ENCODE measurements at regions not wholly inside any gene's neighbourhood (a gene's known extent, or its start where the extent isn't known, plus 50 kb on each side); places are given as distances from the start of the nearest gene placed in this dataset.

DNA sequence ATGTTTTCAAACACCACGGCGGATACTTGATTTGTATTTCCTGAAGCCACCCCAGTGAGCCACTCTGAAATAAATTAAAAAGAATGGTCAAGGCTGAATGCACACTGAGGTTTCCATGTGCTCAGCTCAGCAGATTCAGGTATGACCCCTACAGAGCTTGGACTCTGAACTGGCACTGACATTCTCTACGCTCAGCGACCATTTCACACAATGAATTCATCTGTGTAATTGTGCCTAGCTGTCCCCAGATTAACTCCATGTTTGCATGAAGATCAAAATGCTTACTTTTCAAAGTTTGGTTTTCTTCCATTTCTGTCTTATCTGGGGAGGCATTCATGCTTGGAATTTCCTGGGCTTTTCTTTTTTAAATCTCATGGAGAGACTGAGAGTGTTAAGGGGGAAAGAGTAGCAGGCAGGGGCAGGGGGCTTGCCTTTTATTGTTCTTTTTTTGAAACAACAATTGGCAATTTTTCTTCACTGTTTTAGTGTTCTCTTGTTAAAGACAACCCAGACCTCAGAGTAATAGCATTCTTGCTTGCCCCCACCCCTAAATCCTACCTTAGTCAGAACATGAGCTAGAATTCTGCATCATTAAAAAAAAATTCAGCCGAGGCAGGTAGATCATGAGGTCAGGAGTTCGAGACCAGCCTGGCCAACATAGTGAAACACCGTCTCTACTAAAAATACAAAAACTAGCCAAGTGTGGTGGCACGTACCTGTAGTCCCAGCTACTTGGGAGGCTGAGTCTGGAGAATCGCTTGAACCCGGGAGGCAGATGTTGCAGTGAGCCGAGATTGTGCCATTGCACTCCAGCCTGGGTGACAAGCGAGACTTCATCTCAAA is 85.5 kb upstream of the HNF1B start:
- CTCF ChIA-PET, result no interaction called here
- no peaks in the 10 kb centered on the region for H3K27me3 ChIP-seq (replicated peaks; ENCODE audit: insufficient read depth, low read depth, low read length, poor library complexity)
- TF ChIP-seq, protein P1, sequence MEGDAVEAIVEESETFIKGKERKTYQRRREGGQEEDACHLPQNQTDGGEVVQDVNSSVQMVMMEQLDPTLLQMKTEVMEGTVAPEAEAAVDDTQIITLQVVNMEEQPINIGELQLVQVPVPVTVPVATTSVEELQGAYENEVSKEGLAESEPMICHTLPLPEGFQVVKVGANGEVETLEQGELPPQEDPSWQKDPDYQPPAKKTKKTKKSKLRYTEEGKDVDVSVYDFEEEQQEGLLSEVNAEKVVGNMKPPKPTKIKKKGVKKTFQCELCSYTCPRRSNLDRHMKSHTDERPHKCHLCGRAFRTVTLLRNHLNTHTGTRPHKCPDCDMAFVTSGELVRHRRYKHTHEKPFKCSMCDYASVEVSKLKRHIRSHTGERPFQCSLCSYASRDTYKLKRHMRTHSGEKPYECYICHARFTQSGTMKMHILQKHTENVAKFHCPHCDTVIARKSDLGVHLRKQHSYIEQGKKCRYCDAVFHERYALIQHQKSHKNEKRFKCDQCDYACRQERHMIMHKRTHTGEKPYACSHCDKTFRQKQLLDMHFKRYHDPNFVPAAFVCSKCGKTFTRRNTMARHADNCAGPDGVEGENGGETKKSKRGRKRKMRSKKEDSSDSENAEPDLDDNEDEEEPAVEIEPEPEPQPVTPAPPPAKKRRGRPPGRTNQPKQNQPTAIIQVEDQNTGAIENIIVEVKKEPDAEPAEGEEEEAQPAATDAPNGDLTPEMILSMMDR (conservative IDR thresholded peaks at IDR 0.05; ENCODE audit: low read depth, low read length), result no peak
- no peak for TF ChIP-seq EZH2 (IDR thresholded peaks at IDR 0.05; ENCODE audit: borderline replicate concordance, low read depth, low read length, poor library complexity, severe bottlenecking)
- H3K4me1 ChIP-seq (ENCODE audit: insufficient read depth, low read length, poor library complexity, severe bottlenecking), result no peaks in the 10 kb centered on the region
- POLR2A ChIA-PET (ENCODE audit: low non-redundant PET), result no interaction called here
- H3K9me3 ChIP-seq (ENCODE audit: low read depth, low read length, poor library complexity, severe bottlenecking), result no peaks in the 10 kb centered on the region
- H3K27ac ChIP-seq (ENCODE audit: low read depth, low read length, poor library complexity, severe bottlenecking), result no peak overlapping the region
- H3K4me3 ChIP-seq (ENCODE audit: low read depth, low read length, poor library complexity, severe bottlenecking), result no peak overlapping the region
- DNase-seq (ENCODE audit: low spot score), result no peak
- no TSS peak for BruUV-seq (replicated peaks)
- intact Hi-C loops (cut with micrococcal nuclease; ENCODE audit: unreplicated experiment), result no loop called here
- H3K36me3 ChIP-seq (ENCODE audit: insufficient read depth, low read length, poor library complexity, severe bottlenecking), result no peaks in the 10 kb centered on the region

- no peaks in the 10 kb centered on the region for H3K9me3 ChIP-seq (ENCODE audit: low read depth, low read length, poor library complexity, severe bottlenecking)
- intact Hi-C loops (cut with micrococcal nuclease; ENCODE audit: unreplicated experiment), result no loop called here
- H3K4me1 ChIP-seq (ENCODE audit: insufficient read depth, low read length, poor library complexity, severe bottlenecking), result no peaks in the 10 kb centered on the region
- H3K27ac ChIP-seq (ENCODE audit: low read depth, low read length, poor library complexity, severe bottlenecking), result no peak overlapping the region
- no peak for DNase-seq (ENCODE audit: low spot score)
- H3K27me3 ChIP-seq (replicated peaks; ENCODE audit: insufficient read depth, low read depth, low read length, poor library complexity), result no peaks in the 10 kb centered on the region
- ChIA-PET CTCF (no interaction called here), POLR2A (ENCODE audit: low non-redundant PET) (no interaction called here)
- H3K4me3 ChIP-seq (ENCODE audit: low read depth, low read length, poor library complexity, severe bottlenecking), result no peak overlapping the region
- no peak for TF ChIP-seq EZH2 (IDR thresholded peaks at IDR 0.05; ENCODE audit: borderline replicate concordance, low read depth, low read length, poor library complexity, severe bottlenecking)
- TF ChIP-seq, protein P1 (conservative IDR thresholded peaks at IDR 0.05; ENCODE audit: low read depth, low read length), result no peak
- no TSS peak for BruUV-seq (replicated peaks)
- no peaks in the 10 kb centered on the region for H3K36me3 ChIP-seq (ENCODE audit: insufficient read depth, low read length, poor library complexity, severe bottlenecking)
Measured at GRCh38 chr17:37829592-37830123, 84.8 kb upstream of the HNF1B start.

GRCh38 chr17:37828651-37829124 is 83.8 kb upstream of the HNF1B start:
- no peaks in the 10 kb centered on the region for H3K4me1 ChIP-seq (ENCODE audit: insufficient read depth, low read length, poor library complexity, severe bottlenecking)
- BruUV-seq (replicated peaks), result no TSS peak
- no peaks in the 10 kb centered on the region for H3K36me3 ChIP-seq (ENCODE audit: insufficient read depth, low read length, poor library complexity, severe bottlenecking)
- DNase-seq (ENCODE audit: low spot score), result no peak
- H3K27me3 ChIP-seq (replicated peaks; ENCODE audit: insufficient read depth, low read depth, low read length, poor library complexity), result no peaks in the 10 kb centered on the region
- POLR2A ChIA-PET (ENCODE audit: low non-redundant PET), result no interaction called here
- intact Hi-C loops (cut with micrococcal nuclease; ENCODE audit: unreplicated experiment), result no loop called here
- no peak overlapping the region for H3K27ac ChIP-seq (ENCODE audit: low read depth, low read length, poor library complexity, severe bottlenecking)
- CTCF ChIA-PET, result no interaction called here
- no peak overlapping the region for H3K4me3 ChIP-seq (ENCODE audit: low read depth, low read length, poor library complexity, severe bottlenecking)
- TF ChIP-seq, protein P1 (conservative IDR thresholded peaks at IDR 0.05; ENCODE audit: low read depth, low read length), result no peak
- H3K9me3 ChIP-seq (ENCODE audit: low read depth, low read length, poor library complexity, severe bottlenecking), result no peaks in the 10 kb centered on the region

Measured in A673 (cell line).